Lower lobe of right lung (tissue), 2 donors: ENCODE measurements at regions not wholly inside any gene's neighbourhood (a gene's known extent, or its start where the extent isn't known, plus 50 kb on each side); places are given as distances from the start of the nearest gene placed in this dataset.
"Not testable (repeated sequence)": the region's sequence is repeated elsewhere in the genome, so short reads cannot be mapped to it uniquely, and the experiment has no call there.

ENCODE experiments used
- ATAC-seq, 2 donors: fragments of 200-7000 bp; cut with Tn5 transposase; one replicate each; pipeline ENCODE4 v1.9.1; 2020 to 2022; ENCODE audit warnings: mild to moderate bottlenecking in 2 of 2, moderate library complexity in 2 of 2
- DNase-seq: peaks from one replicate; pipeline ENCODE4 v3.0.0-alpha.2; 2020
- H3K27ac ChIP-seq: fragments of 200-600 bp; one replicate; pipeline ENCODE4 v1.8.0; 2022
- H3K27me3 ChIP-seq: fragments of 200-600 bp; one replicate; pipeline ENCODE4 v1.8.0; 2022; ENCODE audit warnings: low read depth
- H3K36me3 ChIP-seq: fragments of 200-600 bp; one replicate; pipeline ENCODE4 v1.8.0; 2022; ENCODE audit warnings: mild to moderate bottlenecking
- H3K4me1 ChIP-seq: fragments of 200-600 bp; one replicate; pipeline ENCODE4 v1.8.0; 2022
- H3K4me3 ChIP-seq: fragments of 200-600 bp; one replicate; pipeline ENCODE4 v1.8.0; 2022; ENCODE audit warnings: mild to moderate bottlenecking
- H3K9me3 ChIP-seq: fragments of 200-600 bp; one replicate; pipeline ENCODE4 v1.8.0; 2022
- CTCF ChIP-seq: fragments of 200-600 bp; IDR thresholded peaks from one replicate; pipeline ENCODE4 v1.8.0; 2022; ENCODE audit warnings: antibody characterized with exemption, mild to moderate bottlenecking
- intact Hi-C: fragments of 100-400 bp; cut with DNase I; formaldehyde crosslinking; loops from one replicate; pipeline ENCODE4 v1.11.0; 2022
- donor health status: DM: no; HTN: yes; CAD: no; lungs with severe emphysema.

- Histone ChIP-seq H3K27ac (no peak overlapping the region), H3K4me1 (no peaks in the 10 kb centered on the region), H3K9me3 (no peaks in the 10 kb centered on the region), H3K27me3 (no peaks in the 10 kb centered on the region), H3K36me3 (no peaks in the 10 kb centered on the region), H3K4me3 (no peak overlapping the region)
- TF ChIP-seq CTCF = no peak
- ATAC-seq (no peak), DNase-seq (no peak)
- intact Hi-C loops = no loop called here
Measured at GRCh38 chr2:76154981-76155380, 444.3 kb upstream of the GCFC2 start.

- Histone ChIP-seq H3K36me3 (no peaks in the 10 kb centered on the region), H3K27ac (no peak overlapping the region), H3K4me1 (no peaks in the 10 kb centered on the region), H3K9me3 (peaks cover 5% of the 10 kb centered on the region), H3K4me3 (no peak overlapping the region), H3K27me3 (no peaks in the 10 kb centered on the region)
- DNase-seq = no peak
- no peak for ATAC-seq
- intact Hi-C loops = no loop called here
- TF ChIP-seq CTCF = no peak
Measured at GRCh38 chr2:76149846-76150245, 439.1 kb upstream of the GCFC2 start.

- DNase-seq, H3K4me1 ChIP-seq, ATAC-seq, intact Hi-C loops, H3K36me3 ChIP-seq, H3K27me3 ChIP-seq, H3K9me3 ChIP-seq, H3K4me3 ChIP-seq, H3K27ac ChIP-seq: not testable (repeated sequence)
Measured at GRCh38 chr2:76139303-76139702, 428.6 kb upstream of the GCFC2 start.

- no peak for DNase-seq
- TF ChIP-seq CTCF = no peak
- Histone ChIP-seq H3K36me3 (no peaks in the 10 kb centered on the region), H3K4me1 (no peaks in the 10 kb centered on the region), H3K4me3 (no peak overlapping the region), H3K27me3 (no peaks in the 10 kb centered on the region), H3K27ac (no peak overlapping the region), H3K9me3 (no peaks in the 10 kb centered on the region)
- no peak for ATAC-seq
- intact Hi-C loops = no loop called here
Measured at GRCh38 chr2:76128622-76129021, 417.9 kb upstream of the GCFC2 start.

- Histone ChIP-seq H3K9me3 (no peaks in the 10 kb centered on the region), H3K4me1 (no peaks in the 10 kb centered on the region), H3K36me3 (no peaks in the 10 kb centered on the region), H3K27ac (no peak overlapping the region), H3K27me3 (no peaks in the 10 kb centered on the region), H3K4me3 (no peak overlapping the region)
- no peak for ATAC-seq
- TF ChIP-seq CTCF = no peak
- no peak for DNase-seq
- intact Hi-C loops = no loop called here
Measured at GRCh38 chr2:76120176-76120575, 409.5 kb upstream of the GCFC2 start.

- no peak overlapping the region for H3K4me3 ChIP-seq
- no peaks in the 10 kb centered on the region for H3K9me3 ChIP-seq
- DNase-seq (no peak), ATAC-seq (no peak)
- H3K27ac ChIP-seq = no peak overlapping the region
- no peak for TF ChIP-seq CTCF
- H3K27me3 ChIP-seq = no peaks in the 10 kb centered on the region
- no peaks in the 10 kb centered on the region for H3K4me1 ChIP-seq
- H3K36me3 ChIP-seq = no peaks in the 10 kb centered on the region
- intact Hi-C loops = no loop called here
Measured at GRCh38 chr2:76089683-76090082, 379.0 kb upstream of the GCFC2 start.
